Natural killer cell treated with Interleukin-12 subunit alpha and Interleukin-12 subunit beta and Interleukin-15 and Interleukin-18, amount 100 ng/mL, for 72 hours (primary cell): ENCODE measurements at regions not wholly inside any gene's neighbourhood (a gene's known extent, or its start where the extent isn't known, plus 50 kb on each side); places are given as distances from the start of the nearest gene placed in this dataset.

ENCODE experiments used
- ATAC-seq, 2 donors: fragments of 150-1000 bp; cut with Tn5 transposase in 1 of 2; sonication (Bioruptor Pico), chemical (Tn5 transposase) in 1 of 2; 2 replicates each; pipeline ENCODE4 v1.10.0; 2021
- DNase-seq: peaks from one replicate; pipeline ENCODE4 v3.0.0; 2022; ENCODE audit warnings: low spot score
- H3K27ac Mint-ChIP-seq, 2 donors: 1 replicate in 1 of 2; 2 replicates in 1 of 2; pipeline ENCODE4 v1.8.0; 2022; ENCODE audit warnings: mixed read lengths in 2 of 2, mild to moderate bottlenecking in 1 of 2, moderate library complexity in 1 of 2
- H3K27me3 Mint-ChIP-seq, 2 donors: 1 replicate in 1 of 2; 2 replicates in 1 of 2; pipeline ENCODE4 v1.8.0; 2022; ENCODE audit warnings: mixed read lengths in 2 of 2
- H3K36me3 Mint-ChIP-seq: one replicate; pipeline ENCODE4 v1.8.0; 2022; ENCODE audit warnings: mixed read lengths
- H3K4me1 Mint-ChIP-seq, 2 donors: 1 replicate in 1 of 2; 2 replicates in 1 of 2; pipeline ENCODE4 v1.8.0; 2022; ENCODE audit warnings: low read depth in 2 of 2, mixed read lengths in 2 of 2, mild to moderate bottlenecking in 1 of 2
- H3K4me3 Mint-ChIP-seq: one replicate; pipeline ENCODE4 v1.8.0; 2022; ENCODE audit warnings: mixed read lengths
- H3K9me3 Mint-ChIP-seq: 2 replicates; pipeline ENCODE4 v1.8.0; 2022; ENCODE audit warnings: mixed read lengths

- Mint-ChIP-seq H3K9me3 (no peaks in the 10 kb centered on the region), H3K4me1 (peaks cover 18 to 20% of the 10 kb centered on the region in 2 donors), H3K36me3 (no peaks in the 10 kb centered on the region), H3K4me3 (peak overlapping the region; percentile 75), H3K27ac (peak overlapping the region in 1 of 2 donors; percentile 37), H3K27me3 (peaks cover 33 to 47% of the 10 kb centered on the region in 2 donors)
- DNase-seq (no peak), ATAC-seq (peak; percentile 51 to 77)
Measured at GRCh38 chr12:30823156-30823699, 68.5 kb upstream of the CAPRIN2 start.

- Mint-ChIP-seq H3K27ac (peak overlapping the region; percentile 34 to 37), H3K36me3 (no peaks in the 10 kb centered on the region), H3K9me3 (no peaks in the 10 kb centered on the region), H3K4me3 (peak overlapping the region; percentile 75), H3K27me3 (peaks cover 33 to 47% of the 10 kb centered on the region in 2 donors), H3K4me1 (peaks cover 18 to 20% of the 10 kb centered on the region in 2 donors)
- DNase-seq (peak; percentile 64), ATAC-seq (peak; percentile 75 to 77)
Measured at GRCh38 chr12:30822385-30823155, 67.8 kb upstream of the CAPRIN2 start.

- DNase-seq: no peak
- H3K4me3 Mint-ChIP-seq: no peak overlapping the region
- no peaks in the 10 kb centered on the region for H3K9me3 Mint-ChIP-seq
- no peak overlapping the region for H3K27ac Mint-ChIP-seq
- peaks cover 38 to 61% of the 10 kb centered on the region in 2 donors for H3K27me3 Mint-ChIP-seq
- peaks cover 18 to 20% of the 10 kb centered on the region in 2 donors for H3K4me1 Mint-ChIP-seq
- no peaks in the 10 kb centered on the region for H3K36me3 Mint-ChIP-seq
- no peak for ATAC-seq
Measured at GRCh38 chr12:30820406-30820946, 65.7 kb upstream of the CAPRIN2 start.

GRCh38 chr12:30818562-30818961 lies 63.8 kb upstream of the CAPRIN2 start:
- peaks cover 12 to 13% of the 10 kb centered on the region in 2 donors for H3K4me1 Mint-ChIP-seq
- H3K9me3 Mint-ChIP-seq: no peaks in the 10 kb centered on the region
- DNase-seq (no peak), ATAC-seq (no peak)
- peaks cover 32 to 57% of the 10 kb centered on the region in 2 donors for H3K27me3 Mint-ChIP-seq
- no peaks in the 10 kb centered on the region for H3K36me3 Mint-ChIP-seq
- H3K27ac Mint-ChIP-seq: no peak overlapping the region
- no peak overlapping the region for H3K4me3 Mint-ChIP-seq

GRCh38 chr12:30816742-30817465 lies 62.2 kb upstream of the CAPRIN2 start:
- Mint-ChIP-seq H3K4me1 (peaks cover 3% of the 10 kb centered on the region in 2 donors), H3K27me3 (peaks cover 32 to 54% of the 10 kb centered on the region in 2 donors), H3K27ac (no peak overlapping the region), H3K9me3 (no peaks in the 10 kb centered on the region), H3K36me3 (no peaks in the 10 kb centered on the region), H3K4me3 (no peak overlapping the region)
- ATAC-seq (no peak), DNase-seq (no peak)

GRCh38 chr12:30814295-30814655 lies 59.5 kb upstream of the CAPRIN2 start:
- no peak overlapping the region for H3K27ac Mint-ChIP-seq
- no peak for ATAC-seq
- H3K4me1 Mint-ChIP-seq: no peaks in the 10 kb centered on the region
- H3K36me3 Mint-ChIP-seq: no peaks in the 10 kb centered on the region
- H3K4me3 Mint-ChIP-seq: no peak overlapping the region
- H3K27me3 Mint-ChIP-seq: peaks cover 27 to 36% of the 10 kb centered on the region in 2 donors
- DNase-seq: no peak
- H3K9me3 Mint-ChIP-seq: no peaks in the 10 kb centered on the region

- no peaks in the 10 kb centered on the region for H3K36me3 Mint-ChIP-seq
- H3K27me3 Mint-ChIP-seq: peaks cover 24 to 34% of the 10 kb centered on the region in 2 donors
- no peaks in the 10 kb centered on the region for H3K9me3 Mint-ChIP-seq
- DNase-seq: no peak
- H3K4me3 Mint-ChIP-seq: no peak overlapping the region
- peak in 1 of 2 donors; percentile 45 for ATAC-seq
- no peaks in the 10 kb centered on the region for H3K4me1 Mint-ChIP-seq
- H3K27ac Mint-ChIP-seq: no peak overlapping the region
Measured at GRCh38 chr12:30813525-30814294, 59.0 kb upstream of the CAPRIN2 start.

GRCh38 chr12:30811966-30812365 lies 57.2 kb upstream of the CAPRIN2 start:
- H3K27me3 Mint-ChIP-seq: peaks cover 27 to 36% of the 10 kb centered on the region in 2 donors
- DNase-seq: no peak

GRCh38 chr12:30810918-30811317 lies 56.2 kb upstream of the CAPRIN2 start:
- Mint-ChIP-seq H3K36me3 (no peaks in the 10 kb centered on the region), H3K4me1 (peaks cover 0 to 3% of the 10 kb centered on the region in 2 donors), H3K4me3 (no peak overlapping the region), H3K27ac (no peak overlapping the region), H3K9me3 (no peaks in the 10 kb centered on the region), H3K27me3 (peaks cover 27% of the 10 kb centered on the region in 2 donors)
- no peak for ATAC-seq
- no peak for DNase-seq

More at GRCh38 chr12:30811966-30812365, 57.2 kb upstream of the CAPRIN2 start:
- Mint-ChIP-seq H3K9me3 (no peaks in the 10 kb centered on the region), H3K4me3 (no peak overlapping the region), H3K4me1 (peaks cover 0 to 3% of the 10 kb centered on the region in 2 donors), H3K27ac (no peak overlapping the region), H3K36me3 (no peaks in the 10 kb centered on the region)
- ATAC-seq: no peak

GRCh38 chr12:30807695-30808034 lies 52.9 kb upstream of the CAPRIN2 start:
- DNase-seq (no peak), ATAC-seq (no peak)
- Mint-ChIP-seq H3K27ac (no peak overlapping the region), H3K9me3 (no peaks in the 10 kb centered on the region), H3K27me3 (peaks cover 15 to 18% of the 10 kb centered on the region in 2 donors), H3K4me3 (no peak overlapping the region), H3K36me3 (no peaks in the 10 kb centered on the region), H3K4me1 (peaks cover 0 to 3% of the 10 kb centered on the region in 2 donors)

GRCh38 chr12:30806989-30807694 lies 52.4 kb upstream of the CAPRIN2 start:
- no peak overlapping the region for H3K4me3 Mint-ChIP-seq
- no peak overlapping the region for H3K27ac Mint-ChIP-seq
- no peak for DNase-seq
- H3K9me3 Mint-ChIP-seq: no peaks in the 10 kb centered on the region
- peak; percentile 33 to 62 for ATAC-seq
- peaks cover 15 to 18% of the 10 kb centered on the region in 2 donors for H3K27me3 Mint-ChIP-seq
- no peaks in the 10 kb centered on the region for H3K36me3 Mint-ChIP-seq
- peaks cover 0 to 3% of the 10 kb centered on the region in 2 donors for H3K4me1 Mint-ChIP-seq

GRCh38 chr12:30805959-30806358 lies 51.2 kb upstream of the CAPRIN2 start:
- no peaks in the 10 kb centered on the region for H3K36me3 Mint-ChIP-seq
- H3K4me1 Mint-ChIP-seq: peaks cover 0 to 3% of the 10 kb centered on the region in 2 donors
- H3K9me3 Mint-ChIP-seq: no peaks in the 10 kb centered on the region
- peaks cover 13 to 15% of the 10 kb centered on the region in 2 donors for H3K27me3 Mint-ChIP-seq
- ATAC-seq (no peak), DNase-seq (no peak)
- H3K4me3 Mint-ChIP-seq: no peak overlapping the region
- H3K27ac Mint-ChIP-seq: no peak overlapping the region
